ENCODE measurements at regions not wholly inside any gene's neighbourhood (a gene's known extent, or its start where the extent isn't known, plus 50 kb on each side); places are given as distances from the start of the nearest gene placed in this dataset.

DNA sequence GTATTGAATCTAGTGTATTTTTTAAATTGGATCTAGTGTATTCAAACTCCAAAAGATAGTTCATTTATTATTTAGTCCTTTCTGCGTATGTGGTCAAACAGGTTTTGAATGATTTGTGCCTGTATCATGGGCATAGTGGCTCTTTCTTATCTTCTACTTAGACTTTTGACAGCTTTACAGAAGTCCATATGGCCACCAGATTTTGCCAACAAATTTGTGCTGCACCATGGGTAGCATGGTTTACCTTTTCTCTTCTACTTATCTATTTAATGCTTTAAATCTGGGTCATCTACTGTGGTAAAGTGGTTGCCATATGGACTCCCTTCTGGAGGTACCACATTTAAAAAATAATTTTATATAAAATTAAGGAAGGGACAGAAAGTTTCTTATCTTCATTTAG is 66.9 kb upstream of the CADM2 start:
- TF ChIP-seq, protein P1, sequence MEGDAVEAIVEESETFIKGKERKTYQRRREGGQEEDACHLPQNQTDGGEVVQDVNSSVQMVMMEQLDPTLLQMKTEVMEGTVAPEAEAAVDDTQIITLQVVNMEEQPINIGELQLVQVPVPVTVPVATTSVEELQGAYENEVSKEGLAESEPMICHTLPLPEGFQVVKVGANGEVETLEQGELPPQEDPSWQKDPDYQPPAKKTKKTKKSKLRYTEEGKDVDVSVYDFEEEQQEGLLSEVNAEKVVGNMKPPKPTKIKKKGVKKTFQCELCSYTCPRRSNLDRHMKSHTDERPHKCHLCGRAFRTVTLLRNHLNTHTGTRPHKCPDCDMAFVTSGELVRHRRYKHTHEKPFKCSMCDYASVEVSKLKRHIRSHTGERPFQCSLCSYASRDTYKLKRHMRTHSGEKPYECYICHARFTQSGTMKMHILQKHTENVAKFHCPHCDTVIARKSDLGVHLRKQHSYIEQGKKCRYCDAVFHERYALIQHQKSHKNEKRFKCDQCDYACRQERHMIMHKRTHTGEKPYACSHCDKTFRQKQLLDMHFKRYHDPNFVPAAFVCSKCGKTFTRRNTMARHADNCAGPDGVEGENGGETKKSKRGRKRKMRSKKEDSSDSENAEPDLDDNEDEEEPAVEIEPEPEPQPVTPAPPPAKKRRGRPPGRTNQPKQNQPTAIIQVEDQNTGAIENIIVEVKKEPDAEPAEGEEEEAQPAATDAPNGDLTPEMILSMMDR (IDR thresholded peaks at IDR 0.05 in 2 of 3, conservative IDR thresholded peaks at IDR 0.05 in 1 of 3; ENCODE audit: control insufficient read depth in 2 of 3, extremely low read depth in 1 of 3, insufficient read depth in 1 of 3, low read depth in 3 of 3, low read length in 3 of 3): no peak
- TF ChIP-seq POLR2A (IDR thresholded peaks at IDR 0.05; ENCODE audit: low read depth, low read length): no peak
- TF ChIP-seq HDGF (IDR thresholded peaks at IDR 0.05): no peak
